HG02623 (cell line): ENCODE measurements at regions not wholly inside any gene's neighbourhood (a gene's known extent, or its start where the extent isn't known, plus 50 kb on each side); places are given as distances from the start of the nearest gene placed in this dataset.
"Not testable (repeated sequence)": the region's sequence is repeated elsewhere in the genome, so short reads cannot be mapped to it uniquely, and the experiment has no call there.

Experiments used
- ATAC-seq: cut with Tn5 transposase; IDR thresholded peaks from one replicate; pipeline ENCODE4 v1.9.1; 2021; ENCODE audit warnings: moderate library complexity; ENCODE audit not compliant: unreplicated experiment

DNA sequence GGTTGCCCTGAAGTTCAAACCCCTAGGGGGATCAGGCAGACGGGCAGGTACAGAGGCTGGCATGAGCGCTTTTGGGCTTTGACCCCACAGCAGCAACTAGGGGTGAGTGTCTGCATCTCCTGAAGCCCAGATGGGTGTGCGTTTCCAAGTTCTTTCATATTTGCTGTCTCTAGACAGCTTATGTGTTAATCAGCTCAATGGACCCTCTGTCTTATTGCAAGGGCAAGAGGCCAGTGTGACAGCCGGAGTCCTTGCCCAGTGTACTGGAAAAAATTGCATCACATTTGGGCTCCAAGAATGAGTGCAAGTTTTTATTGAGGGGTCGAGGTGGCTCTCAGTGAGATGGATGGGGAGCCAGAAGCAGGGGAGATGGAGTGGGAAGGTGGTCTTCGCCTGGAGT is 1863.7 kb upstream of the RAG2 start:
- no peak for ATAC-seq

DNA sequence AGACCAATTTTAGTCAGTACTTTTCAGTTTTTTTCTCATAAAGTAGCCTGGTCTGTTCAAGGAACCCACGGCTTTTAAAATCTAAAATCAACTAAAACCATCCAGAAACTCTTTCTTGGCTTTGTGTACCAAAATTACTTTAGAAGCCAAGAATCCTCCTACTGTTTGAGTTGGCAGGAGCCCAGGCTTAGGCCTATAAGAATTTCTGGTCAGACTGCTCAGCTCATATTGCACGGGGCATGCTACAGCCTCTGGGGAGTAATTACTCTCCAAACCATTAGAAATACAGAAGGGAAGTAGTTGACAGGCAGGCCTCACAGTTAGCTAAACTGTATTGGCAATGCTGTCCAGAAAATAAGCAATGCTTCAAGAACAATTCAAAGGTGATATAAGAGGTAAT is 1862.9 kb upstream of the RAG2 start:
- no peak for ATAC-seq

DNA sequence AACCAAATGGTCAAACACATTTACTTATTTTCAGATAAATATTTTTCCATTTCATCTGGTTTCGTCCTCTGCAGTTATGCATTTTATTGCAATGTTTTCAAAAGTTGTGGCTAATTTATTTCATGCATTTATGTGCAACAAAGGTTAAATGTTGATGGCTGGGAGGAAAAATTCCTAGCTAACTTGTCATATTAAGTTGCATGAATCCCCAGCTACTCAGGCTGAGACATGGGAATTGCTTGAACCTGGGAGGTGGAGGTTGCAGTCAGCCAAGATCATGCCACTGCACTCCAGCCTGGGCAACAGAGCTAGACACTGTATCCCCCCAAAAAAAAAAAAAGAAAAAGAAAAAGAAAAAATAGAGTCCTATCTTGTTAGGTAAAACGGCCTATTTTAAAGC is 1862.4 kb upstream of the RAG2 start:
- ATAC-seq, result no peak

DNA sequence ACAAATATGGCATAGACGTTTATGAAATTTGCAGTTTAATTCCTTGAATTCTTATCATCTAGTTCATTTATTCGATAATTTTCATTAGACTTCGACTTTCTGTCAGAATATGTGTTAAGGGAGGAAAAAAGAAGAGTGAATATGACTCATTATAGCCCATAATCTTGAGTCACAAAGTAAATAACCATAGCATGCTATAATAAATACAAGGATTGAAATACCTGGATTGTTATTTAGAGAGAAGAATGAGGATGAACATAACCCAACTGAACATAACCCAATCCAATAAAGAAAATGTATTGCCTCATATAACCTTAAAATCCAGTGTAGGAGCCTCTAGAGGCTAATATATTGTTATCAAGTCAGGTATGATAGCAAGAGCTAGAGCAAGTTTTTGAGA is 1858.3 kb upstream of the RAG2 start:
- no peak for ATAC-seq

DNA sequence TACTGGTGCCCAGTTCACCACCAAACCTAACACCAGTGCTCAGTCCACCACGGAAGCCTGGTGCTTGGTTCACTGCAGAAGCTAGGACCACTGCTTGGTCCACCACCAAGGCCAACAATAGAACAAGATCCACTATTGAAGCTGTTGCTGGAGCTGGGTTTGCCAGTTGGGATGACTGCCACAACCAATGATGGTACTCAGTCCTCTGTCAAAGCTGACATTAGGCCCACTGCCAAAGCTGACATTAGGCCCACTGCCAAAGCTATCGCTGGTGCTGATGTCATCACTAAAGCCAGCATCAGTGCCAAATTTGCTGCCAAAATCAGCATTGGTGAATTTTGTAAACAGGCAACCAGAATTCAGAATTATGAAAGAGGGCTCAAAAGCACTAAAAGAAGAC is 1850.2 kb upstream of the RAG2 start:
- ATAC-seq, result no peak

DNA sequence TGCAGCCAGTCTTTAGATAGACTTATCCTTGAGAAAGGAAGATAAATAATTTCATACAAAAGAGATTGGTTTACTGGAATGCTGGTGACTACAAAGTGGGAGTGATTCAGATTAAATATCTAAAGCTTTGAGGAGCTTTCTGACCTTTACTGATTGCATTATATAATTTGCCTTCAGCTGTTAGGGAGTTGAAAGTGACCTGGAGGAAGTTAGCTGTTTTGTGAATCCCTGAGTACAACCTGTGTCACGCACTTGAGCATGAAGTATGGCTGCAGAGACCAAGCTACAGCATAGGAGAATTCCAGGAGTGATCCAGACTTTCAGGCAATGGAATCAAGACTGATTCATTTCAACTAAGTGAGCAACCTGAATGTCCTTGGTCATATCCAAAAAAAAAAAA is 1848.3 kb upstream of the RAG2 start:
- no peak for ATAC-seq

DNA sequence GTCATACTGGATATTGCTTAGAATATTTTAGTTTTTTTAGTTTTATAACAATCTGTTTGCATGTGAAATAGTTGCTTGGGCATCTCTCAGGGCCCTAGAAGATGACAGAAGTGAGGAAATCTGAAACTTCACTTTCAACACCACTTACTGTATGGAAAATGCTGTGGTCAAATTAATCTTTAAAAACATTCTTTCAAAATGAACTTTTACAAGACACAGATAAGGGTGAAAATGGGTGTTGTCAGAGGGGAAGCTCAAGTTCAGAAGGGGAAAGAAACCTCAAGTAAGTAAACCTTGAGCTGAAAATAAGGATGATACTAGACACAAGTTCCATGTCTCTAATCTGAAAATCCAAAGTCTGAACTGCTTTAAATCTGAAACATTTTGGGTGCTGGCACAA is 1840.1 kb upstream of the RAG2 start:
- ATAC-seq, result no peak

DNA sequence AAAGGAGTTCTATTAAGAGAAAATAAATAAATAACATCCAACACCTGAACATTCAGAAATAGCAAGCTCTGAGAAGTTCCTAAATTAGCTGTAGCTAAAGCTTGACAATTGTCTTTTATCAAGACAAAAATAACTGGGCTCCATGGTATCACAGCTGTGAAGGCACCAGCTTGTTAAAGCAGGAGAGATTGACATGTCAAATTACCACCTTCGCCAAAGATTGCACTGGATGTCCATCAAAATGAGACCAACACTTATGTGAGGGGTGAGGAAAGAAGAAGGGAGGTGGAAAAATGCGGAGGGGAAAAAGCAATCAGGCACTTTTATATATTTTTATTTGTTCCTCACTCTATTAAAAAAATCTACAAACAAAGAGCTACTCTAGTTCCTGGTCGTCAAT is 1827.5 kb upstream of the RAG2 start:
- no peak for ATAC-seq

DNA sequence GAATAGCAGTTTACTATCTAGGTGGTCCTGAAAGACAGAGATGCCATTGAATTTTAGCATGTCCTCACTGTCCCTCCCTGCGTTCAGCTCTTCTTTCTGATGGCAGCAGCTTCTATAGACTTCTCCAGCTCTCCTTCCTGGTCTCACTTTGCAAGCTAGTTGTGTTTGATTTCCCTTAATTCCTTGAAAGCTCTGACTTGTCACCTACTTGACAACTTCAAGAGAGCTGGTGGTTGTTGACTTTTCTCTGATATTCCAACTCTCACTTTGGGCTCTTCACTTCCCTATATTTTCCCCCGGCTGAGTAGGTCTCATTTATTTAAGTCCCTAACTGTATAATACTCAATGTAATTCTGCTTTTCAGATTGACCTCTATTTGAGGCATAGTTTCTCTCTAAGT is 1825.0 kb upstream of the RAG2 start:
- no peak for ATAC-seq

DNA sequence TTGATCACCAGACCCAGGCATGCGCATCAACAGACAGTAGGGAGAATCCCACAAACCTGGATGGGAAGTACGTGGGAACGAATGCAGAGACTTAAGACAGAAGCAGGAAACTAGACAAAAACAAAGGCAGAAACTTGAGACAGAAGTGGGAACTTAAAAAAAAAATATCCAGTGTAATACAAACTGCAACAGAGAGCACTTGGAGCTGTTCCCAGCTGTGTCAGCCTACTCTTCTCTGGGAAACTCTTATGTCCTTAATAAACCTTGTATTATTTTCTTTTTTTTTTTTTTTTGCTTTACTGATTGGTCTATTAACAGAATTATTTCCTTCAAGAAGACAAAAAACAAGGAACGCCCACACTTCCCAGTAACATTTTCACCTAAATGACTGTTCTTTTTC is 1818.1 kb upstream of the RAG2 start:
- ATAC-seq, result no peak

DNA sequence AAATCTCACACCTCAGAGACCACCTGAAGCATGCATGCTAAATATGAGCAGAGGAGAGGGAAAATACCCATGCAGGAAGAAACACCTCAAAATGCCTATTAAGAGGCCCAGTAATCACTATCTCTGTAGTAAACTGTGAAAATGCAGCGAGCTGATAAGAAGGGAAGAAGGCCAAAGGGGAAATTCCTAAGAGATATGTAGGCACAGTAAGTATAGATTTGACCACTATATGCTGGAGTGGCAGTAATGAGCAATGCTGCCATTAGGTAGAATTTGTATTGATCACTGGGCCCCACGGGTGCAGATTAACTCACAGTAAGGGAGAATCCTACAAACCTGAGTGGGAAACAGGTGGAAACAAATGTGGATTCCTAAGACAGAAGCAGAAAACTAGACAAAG is 1813.1 kb upstream of the RAG2 start:
- no peak for ATAC-seq

DNA sequence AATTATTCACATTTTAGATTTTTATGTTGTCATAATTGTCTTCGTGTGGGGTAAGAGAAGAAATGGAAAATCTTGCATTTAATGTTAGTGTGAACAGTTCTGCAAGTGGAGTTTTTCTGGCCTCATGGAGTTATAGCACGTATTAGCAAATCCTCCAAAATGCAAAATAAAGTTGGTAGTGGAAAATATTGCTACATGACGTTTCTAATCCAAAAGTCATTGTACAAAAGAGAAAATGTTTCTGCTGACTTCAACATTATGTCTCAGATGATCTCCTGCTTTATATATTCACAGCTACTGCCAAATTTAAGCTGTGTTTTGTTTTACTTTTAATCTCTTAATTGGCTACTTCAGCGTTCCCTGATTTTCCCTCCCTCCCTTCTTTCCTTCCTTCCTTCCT is 1804.0 kb upstream of the RAG2 start:
- ATAC-seq, result no peak

DNA sequence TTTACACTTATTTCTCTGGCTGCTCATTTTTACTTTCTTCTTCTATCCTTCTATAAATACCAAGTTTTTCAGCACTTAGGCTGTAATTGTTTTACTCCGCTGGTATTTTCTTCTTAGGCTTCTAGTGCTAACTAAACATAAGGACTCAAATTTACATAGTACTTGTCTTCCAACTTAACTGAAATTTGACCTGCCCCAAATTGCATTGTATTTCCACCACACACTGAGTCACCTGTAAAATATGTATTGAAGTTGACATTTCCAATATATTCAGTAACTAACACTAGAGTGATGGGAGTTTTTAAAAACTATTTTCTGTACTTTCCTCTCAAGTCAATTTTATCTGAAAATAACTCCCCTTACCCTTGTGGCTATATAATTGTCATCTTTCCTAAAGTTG is 1794.1 kb upstream of the RAG2 start:
- ATAC-seq, result no peak

DNA sequence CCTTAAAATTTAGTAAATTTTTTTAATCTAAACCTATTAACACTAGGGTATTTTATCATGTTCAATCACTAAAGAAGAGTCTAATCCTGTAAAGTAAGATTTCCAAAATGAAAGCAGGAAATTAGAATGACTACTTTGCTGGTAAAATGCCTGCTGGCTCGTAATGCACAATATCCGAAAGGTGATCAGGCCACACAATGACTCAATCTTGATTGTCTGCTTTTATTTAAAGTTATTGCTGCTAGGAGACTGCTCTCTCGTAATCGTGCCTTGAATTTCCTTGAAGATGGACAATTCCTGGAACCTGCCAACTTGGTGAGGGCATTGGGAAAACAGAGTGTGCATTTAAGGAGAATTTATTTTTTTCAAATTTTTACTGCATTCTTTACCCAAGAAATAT is 1786.5 kb upstream of the RAG2 start:
- ATAC-seq, result no peak

DNA sequence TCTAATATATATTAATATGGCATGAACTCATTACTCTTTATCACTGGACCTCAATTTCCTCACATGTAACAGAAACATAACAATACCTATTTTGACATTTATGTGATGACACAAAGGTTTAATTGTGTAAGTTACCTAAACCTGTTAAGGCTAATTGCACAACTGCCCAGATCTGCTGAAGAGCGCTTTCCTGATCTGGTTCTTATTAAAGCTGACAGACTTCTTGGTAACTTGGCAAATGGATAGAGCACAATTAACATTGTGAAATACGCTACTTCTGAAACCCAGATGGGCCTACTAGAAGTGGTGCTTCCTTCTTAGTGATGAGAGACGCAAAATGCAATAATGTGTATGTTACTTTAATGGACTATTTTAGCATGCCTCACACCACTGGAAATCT is 1767.2 kb upstream of the RAG2 start:
- ATAC-seq, result no peak

DNA sequence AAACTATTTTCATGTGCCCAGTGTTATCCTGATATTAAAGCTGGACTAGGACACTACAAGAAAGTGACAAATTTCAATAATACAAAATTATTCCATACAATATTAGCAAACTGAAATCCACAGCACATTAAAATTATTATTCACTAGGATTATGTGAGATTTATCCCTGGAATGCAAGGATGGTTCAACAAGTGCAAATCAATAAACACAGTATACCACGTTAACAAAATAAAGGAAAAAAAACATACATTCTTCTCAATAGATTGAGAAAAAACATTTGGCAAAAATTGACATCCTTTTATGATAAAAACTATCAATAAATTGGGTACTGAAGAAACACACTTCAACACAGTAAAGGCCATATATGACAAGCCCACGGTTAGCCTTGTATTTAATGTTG is 1758.2 kb upstream of the RAG2 start:
- ATAC-seq, result no peak

DNA sequence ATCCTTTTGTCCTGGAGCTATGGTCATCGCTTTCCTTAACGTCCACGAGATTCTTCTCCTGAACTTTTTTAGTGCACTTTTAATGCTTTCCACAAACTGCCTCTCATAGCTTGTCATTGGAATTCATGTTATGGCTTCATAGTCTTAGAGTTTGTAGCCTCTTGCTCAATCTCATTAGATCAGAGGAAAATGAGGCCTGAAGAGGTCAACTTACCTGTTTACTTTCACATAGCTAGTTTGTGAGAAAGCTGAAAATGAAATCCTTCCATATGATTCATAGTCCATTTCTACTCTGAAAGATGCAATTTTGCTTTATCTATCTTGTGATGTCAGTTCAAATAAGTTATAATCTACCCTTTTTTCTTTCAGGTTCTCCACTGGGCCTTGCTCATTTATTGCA is 1747.2 kb upstream of the RAG2 start:
- ATAC-seq, result no peak

DNA sequence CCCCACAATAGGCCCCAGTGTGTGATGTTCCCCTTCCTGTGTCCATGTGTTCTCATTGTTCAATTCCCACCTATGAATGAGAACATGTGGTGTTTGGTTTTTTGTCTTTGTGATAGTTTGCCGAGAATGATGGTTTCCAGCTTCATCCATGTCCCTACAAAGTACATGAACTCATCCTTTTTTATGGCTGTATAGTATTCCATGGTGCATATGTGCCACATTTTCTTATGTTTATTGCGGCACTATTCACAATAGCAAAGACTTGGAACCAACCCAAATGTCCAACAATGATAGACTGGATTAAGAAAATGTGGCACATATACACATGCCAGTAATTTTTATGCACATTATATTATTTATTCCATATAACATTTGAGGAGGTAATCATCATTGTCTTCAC is 1743.6 kb upstream of the RAG2 start:
- not testable (repeated sequence) for ATAC-seq

DNA sequence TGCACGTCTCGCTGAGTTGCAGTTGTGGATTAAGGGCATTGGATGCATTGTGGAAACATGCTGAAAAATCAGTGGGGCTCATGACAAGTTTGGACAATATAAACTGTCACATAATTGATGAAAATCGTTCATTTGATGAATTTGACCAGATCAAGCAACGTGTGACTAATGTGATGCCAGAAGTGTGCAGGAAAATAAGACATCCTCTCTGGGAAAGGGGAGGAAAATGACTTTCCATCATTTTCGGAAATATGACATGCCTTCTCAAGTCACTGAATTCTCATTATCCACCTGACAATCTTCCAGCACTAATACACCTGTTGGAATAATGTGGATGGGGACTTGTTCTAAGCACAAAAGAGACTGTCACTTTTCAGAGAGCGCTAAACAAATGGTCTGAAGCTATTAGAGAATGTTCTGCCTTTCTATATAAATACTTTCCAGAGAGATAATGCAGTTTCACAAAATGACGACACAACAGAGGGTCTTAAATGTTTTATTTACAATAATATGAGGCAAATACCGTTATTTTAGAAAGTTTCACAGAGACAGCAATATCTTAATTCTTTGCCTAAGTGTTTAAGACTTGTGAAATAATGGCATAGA is 1741.9 kb upstream of the RAG2 start:
- no peak for ATAC-seq

DNA sequence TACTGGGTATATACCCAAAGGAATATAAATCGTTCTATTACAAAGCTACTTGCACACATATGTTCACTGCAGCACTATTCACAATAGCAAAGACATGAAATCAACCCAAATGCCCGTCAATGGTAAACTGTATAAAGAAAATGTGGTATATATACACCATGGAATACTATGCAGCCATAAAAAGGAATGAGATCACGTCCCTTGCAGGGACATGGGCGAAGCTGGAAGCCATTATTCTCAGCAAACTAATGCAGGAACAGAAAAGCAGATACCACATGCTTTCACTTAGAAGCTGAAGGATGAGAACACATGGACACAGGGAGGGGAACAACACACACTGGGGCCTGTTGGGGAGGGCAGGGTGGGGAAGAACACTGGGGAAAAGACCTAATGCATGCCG is 1740.0 kb upstream of the RAG2 start:
- not testable (repeated sequence) for ATAC-seq

DNA sequence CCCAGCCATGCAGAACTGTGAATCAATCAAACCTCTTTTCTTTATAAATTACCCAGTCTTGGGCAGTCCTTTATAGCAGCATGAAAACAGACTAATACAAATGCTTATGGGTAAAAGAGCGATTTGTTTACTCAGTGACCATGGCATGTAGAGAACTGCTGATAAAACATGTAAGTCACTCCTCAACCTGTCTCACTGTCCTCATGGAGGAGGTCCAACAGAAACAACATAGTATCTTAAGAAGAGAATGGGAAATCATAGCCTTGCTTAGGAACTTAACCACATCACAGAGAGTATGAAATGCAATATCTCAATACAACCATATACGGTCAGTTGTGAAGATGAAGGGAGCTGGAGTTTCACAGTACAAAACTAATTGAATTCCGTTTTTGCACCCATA is 1734.0 kb upstream of the RAG2 start:
- ATAC-seq, result no peak

DNA sequence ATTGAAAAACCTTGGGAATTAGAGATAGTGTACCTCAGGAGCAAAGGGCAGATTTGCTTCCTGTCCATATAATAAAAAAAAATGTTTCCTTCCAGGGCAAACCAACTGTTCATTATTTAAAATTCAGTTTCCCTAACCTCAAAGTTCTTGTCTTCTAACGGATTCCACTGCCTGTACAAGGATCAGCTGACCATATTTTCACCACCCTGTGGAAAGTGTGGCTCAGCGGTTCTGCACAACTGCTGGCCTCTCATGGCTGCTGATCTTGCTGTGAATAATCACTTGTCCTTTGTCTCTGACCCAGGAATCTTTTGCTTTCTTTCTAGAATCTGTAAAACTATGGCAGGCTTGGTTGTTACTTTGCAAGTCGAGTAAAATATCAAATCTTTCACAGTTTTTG is 1732.5 kb upstream of the RAG2 start:
- no peak for ATAC-seq

DNA sequence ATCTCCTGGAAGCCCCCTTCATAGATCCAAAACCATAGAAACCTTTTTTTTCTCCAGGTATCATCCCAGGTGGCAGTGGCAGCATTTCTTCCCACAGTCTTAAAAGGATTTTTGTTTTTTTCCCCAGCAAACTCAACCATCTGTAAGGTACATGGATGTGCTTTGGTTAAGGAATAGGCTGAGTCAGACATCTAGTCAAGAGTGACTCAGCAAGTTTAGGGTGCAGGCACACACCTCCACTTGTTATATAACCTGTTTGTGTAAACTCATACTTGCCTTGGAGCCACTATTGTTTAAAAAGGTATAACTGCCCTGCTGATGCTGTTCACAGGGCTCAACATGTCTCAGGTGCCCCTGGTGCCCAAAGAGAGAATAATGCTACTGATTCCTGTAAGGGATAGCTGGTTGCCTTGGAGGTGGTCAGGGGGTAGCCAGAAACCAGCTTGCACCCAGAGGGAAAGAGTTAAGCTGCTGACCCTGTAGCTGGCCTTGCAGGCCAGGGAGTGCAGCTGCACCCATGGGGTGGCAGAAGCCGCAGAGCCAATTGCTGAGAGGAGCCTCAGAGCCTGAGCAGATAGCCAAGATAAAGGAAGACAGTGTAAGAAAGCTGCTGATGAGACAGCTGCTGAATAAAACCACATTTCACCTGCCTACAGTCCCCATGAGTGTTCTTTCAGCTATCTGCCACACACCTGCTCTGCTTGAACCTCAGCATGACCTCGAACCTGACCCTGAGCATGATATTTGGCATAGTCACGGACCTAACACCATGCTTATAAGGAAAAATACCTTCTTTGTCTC is 1726.1 kb upstream of the RAG2 start:
- ATAC-seq, result no peak
